ENCODE measurements at regions not wholly inside any gene's neighbourhood (a gene's known extent, or its start where the extent isn't known, plus 50 kb on each side); places are given as distances from the start of the nearest gene placed in this dataset.

DNA sequence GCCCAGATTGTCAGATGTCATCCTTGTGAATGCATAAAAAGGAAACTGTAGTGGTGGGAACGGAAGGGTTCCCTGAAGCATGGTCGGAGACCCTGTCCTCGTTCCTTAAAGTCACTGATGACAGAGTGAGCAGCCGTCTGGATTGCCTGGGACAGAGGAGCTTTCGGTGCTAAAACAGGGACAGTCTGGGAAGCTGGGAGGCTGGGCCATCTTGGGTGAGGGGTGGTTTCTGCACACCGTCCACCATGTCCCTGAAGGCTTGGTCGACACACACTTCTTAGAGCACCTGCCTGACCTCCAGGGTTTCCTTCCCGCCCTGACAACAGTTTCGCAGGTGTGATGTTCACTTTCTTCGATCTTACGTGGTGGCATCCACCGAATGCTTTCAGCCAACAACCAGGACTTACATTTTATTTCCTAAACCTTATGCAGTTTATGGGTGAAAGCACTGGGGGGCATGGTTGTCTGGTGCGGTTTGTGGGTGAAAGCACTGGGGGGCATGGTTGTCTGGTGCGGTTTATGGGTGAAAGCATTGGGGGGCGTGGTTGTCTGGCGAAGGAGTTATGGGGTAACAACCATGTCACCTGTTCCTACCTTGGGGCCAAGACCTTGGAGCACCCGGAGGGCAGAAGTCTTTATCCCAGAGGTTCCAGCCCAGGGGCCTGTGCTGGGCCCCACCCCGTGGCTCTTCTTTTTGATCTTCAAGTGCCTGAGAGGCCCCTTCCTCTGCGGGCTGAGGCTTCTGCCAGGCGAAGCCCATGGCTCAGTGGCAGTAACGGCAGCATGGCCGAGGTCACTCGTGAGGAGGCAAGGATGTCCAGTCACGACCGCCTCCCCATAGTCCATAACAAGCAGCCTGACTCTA is 81.7 kb upstream of the FRMD1 start:
- TF ChIP-seq, protein P1, sequence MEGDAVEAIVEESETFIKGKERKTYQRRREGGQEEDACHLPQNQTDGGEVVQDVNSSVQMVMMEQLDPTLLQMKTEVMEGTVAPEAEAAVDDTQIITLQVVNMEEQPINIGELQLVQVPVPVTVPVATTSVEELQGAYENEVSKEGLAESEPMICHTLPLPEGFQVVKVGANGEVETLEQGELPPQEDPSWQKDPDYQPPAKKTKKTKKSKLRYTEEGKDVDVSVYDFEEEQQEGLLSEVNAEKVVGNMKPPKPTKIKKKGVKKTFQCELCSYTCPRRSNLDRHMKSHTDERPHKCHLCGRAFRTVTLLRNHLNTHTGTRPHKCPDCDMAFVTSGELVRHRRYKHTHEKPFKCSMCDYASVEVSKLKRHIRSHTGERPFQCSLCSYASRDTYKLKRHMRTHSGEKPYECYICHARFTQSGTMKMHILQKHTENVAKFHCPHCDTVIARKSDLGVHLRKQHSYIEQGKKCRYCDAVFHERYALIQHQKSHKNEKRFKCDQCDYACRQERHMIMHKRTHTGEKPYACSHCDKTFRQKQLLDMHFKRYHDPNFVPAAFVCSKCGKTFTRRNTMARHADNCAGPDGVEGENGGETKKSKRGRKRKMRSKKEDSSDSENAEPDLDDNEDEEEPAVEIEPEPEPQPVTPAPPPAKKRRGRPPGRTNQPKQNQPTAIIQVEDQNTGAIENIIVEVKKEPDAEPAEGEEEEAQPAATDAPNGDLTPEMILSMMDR (IDR thresholded peaks at IDR 0.05), result no peak
- no peak for TF ChIP-seq POLR2A (IDR thresholded peaks at IDR 0.05)

Data from lower leg skin (tissue), 3 donors.